ENCODE measurements at regions not wholly inside any gene's neighbourhood (a gene's known extent, or its start where the extent isn't known, plus 50 kb on each side); places are given as distances from the start of the nearest gene placed in this dataset.

GRCh38 chr3:87977765-87978164 lies 81.0 kb downstream of the CGGBP1 start:
- TF ChIP-seq CTCF (IDR thresholded peaks at IDR 0.05; ENCODE audit: borderline replicate concordance, extremely low read depth, low read length, poor library complexity, severe bottlenecking) (no peak), EZH2 (IDR thresholded peaks at IDR 0.05; ENCODE audit: borderline replicate concordance, low read depth, low read length, severe bottlenecking) (no peak)

All from DND-41 (cell line).